ENCODE measurements at regions not wholly inside any gene's neighbourhood (a gene's known extent, or its start where the extent isn't known, plus 50 kb on each side); places are given as distances from the start of the nearest gene placed in this dataset.

GRCh38 chr19:29287061-29287460 is 74.1 kb upstream of the UQCRFS1 start:
- Mint-ChIP-seq H3K4me1 (ENCODE audit: low read depth) (no peaks in the 10 kb centered on the region), H3K4me3 (no peak overlapping the region), H3K27me3 (peaks cover 50% of the 10 kb centered on the region), H3K27ac (no peak overlapping the region), H3K36me3 (ENCODE audit: low read depth) (no peaks in the 10 kb centered on the region), H3K9me3 (no peaks in the 10 kb centered on the region)
- TF ChIP-seq CTCF (IDR thresholded peaks at IDR 0.05), result no peak
- no peaks in the 10 kb centered on the region for H3K4me1 ChIP-seq (ENCODE audit: insufficient read depth, low read length)
- H3K4me3 ChIP-seq (ENCODE audit: low read length), result no peak overlapping the region
- no peaks in the 10 kb centered on the region for H3K36me3 ChIP-seq (ENCODE audit: insufficient read depth, low read length)
- peaks cover 4 to 19% of the 10 kb centered on the region in 2 experiments for H3K27me3 ChIP-seq (ENCODE audit: control insufficient read depth in 1 of 2, insufficient read depth in 2 of 2, low read length in 2 of 2)
- ChIA-PET POLR2A (no interaction called here), CTCF (no interaction called here)
- DNase-seq (no peak), ATAC-seq (ENCODE audit: poor library complexity) (no peak)
- H3K9me3 ChIP-seq (ENCODE audit: control insufficient read depth in 1 of 2, insufficient read depth in 1 of 2, low read length in 2 of 2), result peaks cover 0 to 1% of the 10 kb centered on the region in 2 experiments
- H3K27ac ChIP-seq (ENCODE audit: low read depth in 1 of 2, low read length in 2 of 2), result no peak overlapping the region
- intact Hi-C loops (cut with DNase I, micrococcal nuclease), result no loop called here

DNA sequence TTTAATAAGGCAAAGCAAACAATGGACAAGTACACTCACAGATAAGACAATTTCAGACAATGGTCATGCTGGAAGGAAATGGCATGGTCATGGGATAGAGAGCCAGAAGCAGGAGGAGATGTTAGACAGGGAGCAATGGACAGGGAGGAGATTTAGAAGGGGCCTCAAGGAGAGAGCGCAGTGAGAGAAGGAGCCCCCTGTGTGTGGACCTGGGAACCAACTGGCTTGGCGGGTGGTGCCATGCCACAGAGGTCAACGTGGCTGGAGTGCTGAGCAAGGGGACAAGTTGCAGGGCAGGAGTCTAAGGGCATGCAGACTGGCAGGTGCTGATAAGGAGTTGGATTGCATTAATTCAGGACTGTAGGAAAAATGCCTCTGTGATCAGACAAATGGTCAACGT is 75.3 kb upstream of the UQCRFS1 start:
- no peak for TF ChIP-seq CTCF (IDR thresholded peaks at IDR 0.05)
- Histone ChIP-seq H3K9me3 (ENCODE audit: control insufficient read depth in 1 of 2, insufficient read depth in 1 of 2, low read length in 2 of 2) (no peaks in the 10 kb centered on the region), H3K27me3 (ENCODE audit: control insufficient read depth in 1 of 2, insufficient read depth in 2 of 2, low read length in 2 of 2) (peaks cover 0 to 16% of the 10 kb centered on the region in 2 experiments), H3K36me3 (ENCODE audit: insufficient read depth, low read length) (no peaks in the 10 kb centered on the region), H3K27ac (ENCODE audit: low read depth in 1 of 2, low read length in 2 of 2) (no peak overlapping the region), H3K4me1 (ENCODE audit: insufficient read depth, low read length) (no peaks in the 10 kb centered on the region), H3K4me3 (ENCODE audit: low read length) (no peak overlapping the region)
- DNase-seq (no peak), ATAC-seq (ENCODE audit: poor library complexity) (no peak)
- H3K36me3 Mint-ChIP-seq (ENCODE audit: low read depth), result no peaks in the 10 kb centered on the region
- POLR2A ChIA-PET, result no interaction called here
- CTCF ChIA-PET, result no interaction called here
- peaks cover 46% of the 10 kb centered on the region for H3K27me3 Mint-ChIP-seq
- no peaks in the 10 kb centered on the region for H3K4me1 Mint-ChIP-seq (ENCODE audit: low read depth)
- no peaks in the 10 kb centered on the region for H3K9me3 Mint-ChIP-seq
- no peak overlapping the region for H3K4me3 Mint-ChIP-seq
- intact Hi-C loops (cut with DNase I, micrococcal nuclease), result no loop called here
- no peak overlapping the region for H3K27ac Mint-ChIP-seq

DNA sequence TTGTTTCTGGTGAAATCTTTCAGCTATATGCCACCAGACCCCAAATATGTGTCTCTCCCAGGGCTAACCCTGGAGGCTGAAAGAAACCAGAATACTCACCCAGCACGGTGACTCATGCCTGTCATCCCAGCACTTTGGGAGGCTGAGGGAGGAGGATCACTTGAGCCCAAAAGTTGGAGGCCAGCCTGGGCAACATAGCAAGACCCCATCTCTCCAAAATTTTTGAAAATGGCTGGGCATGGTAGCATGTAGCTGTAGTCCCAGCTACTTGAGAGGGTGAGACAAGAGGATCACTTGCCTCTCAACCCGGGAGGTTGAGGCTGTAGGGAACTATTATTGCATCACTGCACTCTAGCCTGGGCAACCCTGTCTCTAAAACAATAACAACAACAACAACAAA is 76.1 kb upstream of the UQCRFS1 start:
- H3K9me3 Mint-ChIP-seq, result no peaks in the 10 kb centered on the region
- TF ChIP-seq CTCF (IDR thresholded peaks at IDR 0.05), result no peak

More for the DNA sequence above, 76.1 kb upstream of the UQCRFS1 start:
- no peak for ATAC-seq (ENCODE audit: poor library complexity)
- intact Hi-C loops (cut with DNase I, micrococcal nuclease), result no loop called here
- Histone ChIP-seq H3K36me3 (ENCODE audit: insufficient read depth, low read length) (no peaks in the 10 kb centered on the region), H3K27me3 (ENCODE audit: control insufficient read depth in 1 of 2, insufficient read depth in 2 of 2, low read length in 2 of 2) (peaks cover 0 to 9% of the 10 kb centered on the region in 2 experiments), H3K4me3 (ENCODE audit: low read length) (no peak overlapping the region), H3K4me1 (ENCODE audit: insufficient read depth, low read length) (no peaks in the 10 kb centered on the region), H3K9me3 (ENCODE audit: control insufficient read depth in 1 of 2, insufficient read depth in 1 of 2, low read length in 2 of 2) (no peaks in the 10 kb centered on the region), H3K27ac (ENCODE audit: low read depth in 1 of 2, low read length in 2 of 2) (no peak overlapping the region)
- peaks cover 44% of the 10 kb centered on the region for H3K27me3 Mint-ChIP-seq
- H3K4me1 Mint-ChIP-seq (ENCODE audit: low read depth), result no peaks in the 10 kb centered on the region
- POLR2A ChIA-PET, result no interaction called here
- H3K27ac Mint-ChIP-seq, result no peak overlapping the region
- DNase-seq, result no peak
- no peak overlapping the region for H3K4me3 Mint-ChIP-seq
- CTCF ChIA-PET, result no interaction called here
- no peaks in the 10 kb centered on the region for H3K36me3 Mint-ChIP-seq (ENCODE audit: low read depth)
